ENCODE measurements at regions not wholly inside any gene's neighbourhood (a gene's known extent, or its start where the extent isn't known, plus 50 kb on each side); places are given as distances from the start of the nearest gene placed in this dataset.

DNA sequence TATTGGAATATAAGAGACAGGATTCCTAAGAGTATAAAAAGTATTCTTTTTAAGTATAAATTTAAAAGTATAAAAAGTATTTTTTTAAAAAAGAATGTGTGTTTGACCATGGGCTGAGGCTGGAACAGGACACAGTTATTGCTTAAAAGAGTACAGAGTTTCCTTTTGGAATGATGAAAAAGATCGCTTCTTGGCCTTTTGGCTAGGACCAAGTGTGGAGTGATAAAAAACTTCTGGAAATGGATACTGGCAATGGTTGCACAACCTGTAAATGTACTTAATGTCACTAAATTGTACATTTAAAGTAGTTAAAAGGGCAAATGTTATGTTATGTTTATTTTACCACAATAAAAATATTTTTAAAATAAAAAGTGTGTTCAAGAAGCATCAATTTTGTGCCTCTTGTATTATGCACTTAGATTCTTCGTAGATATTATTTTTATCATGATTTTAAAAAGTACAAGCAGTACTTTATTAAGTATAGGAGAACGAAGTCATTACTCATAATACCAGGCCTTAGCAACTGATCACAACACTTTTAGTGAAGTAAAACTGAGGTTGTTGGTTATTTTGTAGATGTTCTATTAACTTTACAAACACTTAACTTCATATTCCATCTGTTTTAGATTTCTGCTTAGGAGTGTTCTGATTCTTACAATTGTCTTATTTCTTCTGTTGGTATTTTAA lies 389.1 kb upstream of the ZP4 start:
- intact Hi-C loops (cut with micrococcal nuclease): loop anchor here in 1 of 2 donors (10.0 kb wide), 1 partner anchor 55 kb away; no protein-coding TSS in a partner anchor
- Histone ChIP-seq H3K4me1 (ENCODE audit: control insufficient read depth in 2 of 2, insufficient read depth in 2 of 2, low read length in 2 of 2) (no peaks in the 10 kb centered on the region), H3K27ac (ENCODE audit: low read depth, low read length) (no peak overlapping the region), H3K27me3 (ENCODE audit: control insufficient read depth in 2 of 2, insufficient read depth in 2 of 2, low read length in 2 of 2) (no peaks in the 10 kb centered on the region), H3K4me3 (ENCODE audit: low read length) (no peak overlapping the region), H3K9me3 (ENCODE audit: control insufficient read depth in 2 of 3, low read length in 3 of 3) (peaks cover 0 to 4% (median 0%) of the 10 kb centered on the region in 3 experiments), H3K36me3 (ENCODE audit: control insufficient read depth in 2 of 3, insufficient read depth in 3 of 3, low read length in 3 of 3) (no peaks in the 10 kb centered on the region)
- H3K36me3 Mint-ChIP-seq: peaks cover 0 to under 1% (median 0%) of the 10 kb centered on the region in 5 donors
- CTCF ChIA-PET: no interaction called here
- POLR2A ChIA-PET: no interaction called here
- ATAC-seq (no peak), DNase-seq (no peak)
- no peaks in the 10 kb centered on the region for H3K27me3 Mint-ChIP-seq
- peaks cover 5 to 32% (median 14%) of the 10 kb centered on the region in 11 donors for H3K9me3 Mint-ChIP-seq
- no peak overlapping the region for H3K27ac Mint-ChIP-seq
- no peak overlapping the region for H3K4me3 Mint-ChIP-seq
- H3K4me1 Mint-ChIP-seq: no peaks in the 10 kb centered on the region

DNA sequence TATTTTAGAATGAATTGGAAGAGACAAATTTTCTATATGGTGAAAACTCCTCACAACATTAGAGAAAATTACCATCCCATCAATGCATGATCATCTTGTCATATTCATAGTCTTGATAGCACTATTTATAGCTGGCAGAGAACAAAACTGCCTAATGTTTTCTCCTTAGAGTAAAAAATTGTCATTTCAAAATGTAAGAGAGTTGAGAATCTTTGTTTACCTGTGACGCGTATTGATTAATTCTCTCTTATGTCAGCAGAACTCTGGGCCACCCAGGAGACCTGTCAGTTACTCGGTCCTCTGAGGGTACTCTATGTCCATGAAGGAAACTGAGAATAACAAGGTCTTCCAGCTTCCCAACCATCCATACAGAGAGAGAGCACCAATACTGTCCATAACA lies 381.4 kb upstream of the ZP4 start:
- H3K27me3 Mint-ChIP-seq: no peaks in the 10 kb centered on the region
- H3K27ac ChIP-seq (ENCODE audit: low read depth, low read length): no peak overlapping the region
- peaks cover 0 to 5% (median 0%) of the 10 kb centered on the region in 5 donors for H3K36me3 Mint-ChIP-seq
- intact Hi-C loops (cut with micrococcal nuclease): no loop called here
- ATAC-seq: no peak
- no peaks in the 10 kb centered on the region for H3K4me1 Mint-ChIP-seq
- no peak overlapping the region for H3K4me3 Mint-ChIP-seq
- ChIA-PET CTCF (no interaction called here), POLR2A (no interaction called here)
- H3K9me3 ChIP-seq (ENCODE audit: control insufficient read depth in 2 of 3, low read length in 3 of 3): peaks cover 0 to 4% (median 0%) of the 10 kb centered on the region in 3 experiments
- H3K9me3 Mint-ChIP-seq: peaks cover 4 to 25% (median 11%) of the 10 kb centered on the region in 11 donors
- H3K36me3 ChIP-seq (ENCODE audit: control insufficient read depth in 2 of 3, insufficient read depth in 3 of 3, low read length in 3 of 3): no peaks in the 10 kb centered on the region
- DNase-seq: no peak
- no peak overlapping the region for H3K4me3 ChIP-seq (ENCODE audit: low read length)
- no peak overlapping the region for H3K27ac Mint-ChIP-seq
- no peaks in the 10 kb centered on the region for H3K27me3 ChIP-seq (ENCODE audit: control insufficient read depth in 2 of 2, insufficient read depth in 2 of 2, low read length in 2 of 2)
- H3K4me1 ChIP-seq (ENCODE audit: control insufficient read depth in 2 of 2, insufficient read depth in 2 of 2, low read length in 2 of 2): no peaks in the 10 kb centered on the region

DNA sequence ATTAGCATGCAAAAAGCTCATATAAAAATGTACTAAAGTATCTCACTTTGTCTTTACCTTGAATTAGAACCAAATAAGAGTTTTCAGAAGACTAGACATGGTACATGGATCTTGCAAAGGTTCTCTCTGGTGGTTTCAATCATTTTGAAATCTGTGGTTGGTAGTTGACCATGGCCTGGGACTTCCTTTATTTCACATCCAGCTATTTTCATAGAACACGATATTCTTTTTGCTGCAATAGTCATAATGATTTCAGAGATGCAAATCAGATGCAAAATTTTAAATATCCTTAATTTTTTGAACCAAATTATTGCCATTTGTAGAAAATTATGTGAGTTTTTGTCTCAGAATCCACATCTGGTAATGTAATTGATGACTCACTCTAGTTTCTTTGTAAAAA lies 375.1 kb upstream of the ZP4 start:
- no peak for DNase-seq
- Mint-ChIP-seq H3K9me3 (peaks cover 0 to 12% (median 5%) of the 10 kb centered on the region in 11 donors), H3K27ac (no peak overlapping the region), H3K4me1 (no peaks in the 10 kb centered on the region), H3K36me3 (no peaks in the 10 kb centered on the region), H3K27me3 (no peaks in the 10 kb centered on the region), H3K4me3 (no peak overlapping the region)
- no peaks in the 10 kb centered on the region for H3K4me1 ChIP-seq (ENCODE audit: control insufficient read depth in 2 of 2, insufficient read depth in 2 of 2, low read length in 2 of 2)
- no peaks in the 10 kb centered on the region for H3K9me3 ChIP-seq (ENCODE audit: control insufficient read depth in 2 of 3, low read length in 3 of 3)
- no peak overlapping the region for H3K27ac ChIP-seq (ENCODE audit: low read depth, low read length)
- ChIA-PET CTCF (no interaction called here), POLR2A (no interaction called here)
- H3K4me3 ChIP-seq (ENCODE audit: low read length): no peak overlapping the region
- no peaks in the 10 kb centered on the region for H3K36me3 ChIP-seq (ENCODE audit: control insufficient read depth in 2 of 3, insufficient read depth in 3 of 3, low read length in 3 of 3)
- intact Hi-C loops (cut with micrococcal nuclease): no loop called here
- H3K27me3 ChIP-seq (ENCODE audit: control insufficient read depth in 2 of 2, insufficient read depth in 2 of 2, low read length in 2 of 2): no peaks in the 10 kb centered on the region
- no peak for ATAC-seq

- Mint-ChIP-seq H3K27ac (no peak overlapping the region), H3K27me3 (no peaks in the 10 kb centered on the region), H3K4me3 (no peak overlapping the region), H3K4me1 (no peaks in the 10 kb centered on the region), H3K9me3 (peaks cover 0 to 12% (median 5%) of the 10 kb centered on the region in 11 donors), H3K36me3 (no peaks in the 10 kb centered on the region)
- ChIA-PET POLR2A (no interaction called here), CTCF (no interaction called here)
- Histone ChIP-seq H3K27me3 (ENCODE audit: control insufficient read depth in 2 of 2, insufficient read depth in 2 of 2, low read length in 2 of 2) (no peaks in the 10 kb centered on the region), H3K36me3 (ENCODE audit: control insufficient read depth in 2 of 3, insufficient read depth in 3 of 3, low read length in 3 of 3) (no peaks in the 10 kb centered on the region), H3K4me1 (ENCODE audit: control insufficient read depth in 2 of 2, insufficient read depth in 2 of 2, low read length in 2 of 2) (no peaks in the 10 kb centered on the region), H3K4me3 (ENCODE audit: low read length) (no peak overlapping the region), H3K9me3 (ENCODE audit: control insufficient read depth in 2 of 3, low read length in 3 of 3) (no peaks in the 10 kb centered on the region), H3K27ac (ENCODE audit: low read depth, low read length) (no peak overlapping the region)
- DNase-seq: no peak
- ATAC-seq: no peak
- intact Hi-C loops (cut with micrococcal nuclease): no loop called here
These were observed 374.2 kb upstream of the ZP4 start for GRCh38 chr1:238264951-238265350.

- Mint-ChIP-seq H3K27me3 (no peaks in the 10 kb centered on the region), H3K36me3 (no peaks in the 10 kb centered on the region), H3K9me3 (peaks cover 0 to 12% (median 0%) of the 10 kb centered on the region in 11 donors), H3K4me3 (no peak overlapping the region), H3K4me1 (no peaks in the 10 kb centered on the region), H3K27ac (no peak overlapping the region)
- CTCF ChIA-PET: no interaction called here
- intact Hi-C loops (cut with micrococcal nuclease): no loop called here
- no peaks in the 10 kb centered on the region for H3K27me3 ChIP-seq (ENCODE audit: control insufficient read depth in 2 of 2, insufficient read depth in 2 of 2, low read length in 2 of 2)
- H3K4me3 ChIP-seq (ENCODE audit: low read length): no peak overlapping the region
- no peak for ATAC-seq
- H3K36me3 ChIP-seq (ENCODE audit: control insufficient read depth in 2 of 3, insufficient read depth in 3 of 3, low read length in 3 of 3): no peaks in the 10 kb centered on the region
- no peak for DNase-seq
- POLR2A ChIA-PET: no interaction called here
- H3K9me3 ChIP-seq (ENCODE audit: control insufficient read depth in 2 of 3, low read length in 3 of 3): no peaks in the 10 kb centered on the region
- H3K4me1 ChIP-seq (ENCODE audit: control insufficient read depth in 2 of 2, insufficient read depth in 2 of 2, low read length in 2 of 2): no peaks in the 10 kb centered on the region
- no peak overlapping the region for H3K27ac ChIP-seq (ENCODE audit: low read depth, low read length)
These were observed 367.8 kb upstream of the ZP4 start for GRCh38 chr1:238258510-238258909.

DNA sequence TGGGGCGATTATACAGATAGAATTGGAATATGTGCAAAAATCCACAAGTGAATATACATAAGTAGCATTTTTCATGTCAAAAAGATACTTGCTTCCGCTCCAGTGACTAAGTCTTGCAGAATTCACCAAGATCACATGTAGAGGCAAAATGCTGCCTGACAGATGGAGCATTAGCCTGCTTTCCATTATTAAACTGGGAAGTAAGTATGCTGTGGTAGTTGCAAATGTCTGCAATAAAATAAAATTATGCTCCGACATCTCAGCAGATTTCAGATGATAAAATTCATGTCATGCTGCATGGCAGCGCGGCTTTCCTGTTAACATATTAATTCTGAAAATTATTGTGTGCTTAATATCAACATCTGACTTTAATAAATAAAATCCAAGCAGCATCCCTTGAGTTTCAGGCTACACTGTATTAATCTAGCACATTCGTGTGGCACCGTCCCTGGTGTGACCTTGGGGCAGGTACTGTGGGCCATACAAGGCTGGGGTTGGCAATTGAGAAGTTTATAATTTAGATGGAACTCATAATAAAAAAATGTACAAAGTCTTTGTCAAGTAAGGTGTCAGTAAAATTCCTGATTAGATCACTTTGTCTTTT lies 366.4 kb upstream of the ZP4 start:
- H3K36me3 ChIP-seq (ENCODE audit: control insufficient read depth in 2 of 3, insufficient read depth in 3 of 3, low read length in 3 of 3): no peaks in the 10 kb centered on the region
- peaks cover 0 to 12% (median 0%) of the 10 kb centered on the region in 11 donors for H3K9me3 Mint-ChIP-seq
- no peak overlapping the region for H3K4me3 Mint-ChIP-seq
- no peak overlapping the region for H3K27ac Mint-ChIP-seq
- no peak overlapping the region for H3K27ac ChIP-seq (ENCODE audit: low read depth, low read length)
- POLR2A ChIA-PET: no interaction called here
- no peaks in the 10 kb centered on the region for H3K36me3 Mint-ChIP-seq
- H3K27me3 Mint-ChIP-seq: no peaks in the 10 kb centered on the region
- no peak for ATAC-seq
- no peaks in the 10 kb centered on the region for H3K4me1 ChIP-seq (ENCODE audit: control insufficient read depth in 2 of 2, insufficient read depth in 2 of 2, low read length in 2 of 2)
- H3K4me3 ChIP-seq (ENCODE audit: low read length): no peak overlapping the region
- no peaks in the 10 kb centered on the region for H3K9me3 ChIP-seq (ENCODE audit: control insufficient read depth in 2 of 3, low read length in 3 of 3)
- peaks cover 0 to 1% (median 0%) of the 10 kb centered on the region in 7 donors for H3K4me1 Mint-ChIP-seq
- DNase-seq: no peak
- intact Hi-C loops (cut with micrococcal nuclease): no loop called here
- CTCF ChIA-PET: no interaction called here
- no peaks in the 10 kb centered on the region for H3K27me3 ChIP-seq (ENCODE audit: control insufficient read depth in 2 of 2, insufficient read depth in 2 of 2, low read length in 2 of 2)

GRCh38 chr1:238254935-238255334 lies 364.2 kb upstream of the ZP4 start:
- Mint-ChIP-seq H3K9me3 (peaks cover 0 to 3% (median 0%) of the 10 kb centered on the region in 11 donors), H3K36me3 (no peaks in the 10 kb centered on the region), H3K27ac (no peak overlapping the region), H3K4me3 (no peak overlapping the region), H3K4me1 (peaks cover 0 to 1% (median 0%) of the 10 kb centered on the region in 7 donors), H3K27me3 (no peaks in the 10 kb centered on the region)
- DNase-seq (no peak), ATAC-seq (no peak)
- Histone ChIP-seq H3K27me3 (ENCODE audit: control insufficient read depth in 2 of 2, insufficient read depth in 2 of 2, low read length in 2 of 2) (no peaks in the 10 kb centered on the region), H3K4me3 (ENCODE audit: low read length) (no peak overlapping the region), H3K9me3 (ENCODE audit: control insufficient read depth in 2 of 3, low read length in 3 of 3) (no peaks in the 10 kb centered on the region), H3K4me1 (ENCODE audit: control insufficient read depth in 2 of 2, insufficient read depth in 2 of 2, low read length in 2 of 2) (no peaks in the 10 kb centered on the region), H3K36me3 (ENCODE audit: control insufficient read depth in 2 of 3, insufficient read depth in 3 of 3, low read length in 3 of 3) (no peaks in the 10 kb centered on the region), H3K27ac (ENCODE audit: low read depth, low read length) (no peak overlapping the region)
- intact Hi-C loops (cut with micrococcal nuclease): no loop called here
- POLR2A ChIA-PET: no interaction called here
- CTCF ChIA-PET: interaction anchor here (0.7 kb wide), 1 partner anchor 1456 kb away, joined by 3 read pairs; no protein-coding TSS in a partner anchor
